Panc1 (cell line): ENCODE measurements at regions not wholly inside any gene's neighbourhood (a gene's known extent, or its start where the extent isn't known, plus 50 kb on each side); places are given as distances from the start of the nearest gene placed in this dataset.

Source experiments
- ATAC-seq: fragments of 200-7000 bp; cut with Tn5 transposase; 2 replicates; pipeline ENCODE4 v1.9.1; 2020; ENCODE audit warnings: mild to moderate bottlenecking, moderate library complexity
- BruUV-seq: library from RNA; stranded (reverse); fragments of 400-500 nt; replicated peaks from 2 replicates; lab custom pipeline; 2021; lab: Mats Ljungman, UMichigan
- CTCF ChIA-PET: fragments of 300-600 bp; sonication (Branson Sonifier 250); formaldehyde crosslinking; loops from one replicate; lab custom pipeline; 2022; ENCODE audit warnings: antibody characterized with exemption; lab: Charles Lee
- POLR2A ChIA-PET: fragments of 300-600 bp; sonication (Branson Sonifier 250); formaldehyde crosslinking; loops from one replicate; lab custom pipeline; 2022; ENCODE audit warnings: antibody characterized with exemption; lab: Charles Lee
- DNase-seq: peaks from one replicate; pipeline ENCODE4 v3.0.0-alpha.2; 2010; ENCODE audit warnings: low read depth, low spot score
- H3K27ac ChIP-seq: 2 replicates; pipeline ENCODE4 v1.5.1; 2011; ENCODE audit warnings: mild to moderate bottlenecking, low read length, inconsistent platforms
- H3K27me3 ChIP-seq: fragments of 200-500 bp; sonication (Bioruptor generic); 2 replicates; pipeline ENCODE4 v1.6.0; 2014; ENCODE audit warnings: low read length, inconsistent platforms; ENCODE audit not compliant: control insufficient read depth, insufficient read depth
- H3K36me3 ChIP-seq: fragments of 200-500 bp; sonication (Bioruptor generic); 2 replicates; pipeline ENCODE4 v1.5.1; 2014; ENCODE audit warnings: inconsistent platforms, mild to moderate bottlenecking, low read length, moderate library complexity; ENCODE audit not compliant: control insufficient read depth, insufficient read depth
- H3K4me1 ChIP-seq: 2 replicates; pipeline ENCODE4 v1.5.1; 2011; ENCODE audit warnings: inconsistent platforms, mild to moderate bottlenecking, low read length, moderate library complexity; ENCODE audit not compliant: control insufficient read depth, insufficient read depth
- H3K4me3 ChIP-seq, 2 experiments: 2 replicates each; pipeline ENCODE4 v1.5.1; 2011 to 2012; ENCODE audit warnings: low read depth in 2 of 2, low read length in 2 of 2, mild to moderate bottlenecking in 2 of 2, inconsistent platforms in 1 of 2, moderate library complexity in 1 of 2
- H3K9me3 ChIP-seq: fragments of 200-500 bp; sonication (Bioruptor generic); 2 replicates; pipeline ENCODE4 v1.5.1; 2014; ENCODE audit warnings: low read depth, mild to moderate bottlenecking, inconsistent platforms, low read length, moderate library complexity; ENCODE audit not compliant: control insufficient read depth, insufficient read depth
- POLR2AphosphoS5 ChIP-seq: IDR thresholded peaks from 2 replicates; pipeline ENCODE4 v1.6.1; 2012; ENCODE audit warnings: mild to moderate bottlenecking, low read depth, low read length, moderate library complexity
- SIN3A ChIP-seq: IDR thresholded peaks from 2 replicates; pipeline ENCODE4 v1.6.1; 2012; ENCODE audit warnings: low read depth, mild to moderate bottlenecking, low read length, moderate library complexity, borderline replicate concordance; ENCODE audit not compliant: insufficient read depth
- TCF7L2 ChIP-seq: IDR thresholded peaks from 2 replicates; pipeline ENCODE4 v1.6.1; 2011; ENCODE audit warnings: mild to moderate bottlenecking, low read depth, low read length, inconsistent platforms
- in situ Hi-C: cut with HindIII; loops from 2 replicates; pipeline ENCODE4 v1.10.0; 2016; ENCODE audit warnings: low sequenced_read_pairs, low pct_unique_long_range_greater_than_20kb
- intact Hi-C: fragments of 100-400 bp; cut with micrococcal nuclease; formaldehyde crosslinking; loops from one replicate; pipeline ENCODE4 v1.10.0; 2022; ENCODE audit not compliant: unreplicated experiment
- TF ChIP-seq, protein P1 (sequence below), 2 experiments: IDR thresholded peaks; 2 replicates each; pipeline ENCODE4 v1.6.1; 2011 to 2012; ENCODE audit warnings: low read depth in 2 of 2, control low read depth in 1 of 2, low read length in 1 of 2, mild to moderate bottlenecking in 1 of 2, moderate library complexity in 1 of 2; ENCODE audit not compliant: insufficient read depth in 1 of 2
- TF ChIP-seq, protein P2 (sequence below): fragments of 450-650 bp; IDR thresholded peaks from 2 replicates; pipeline ENCODE4 v1.5.1; 2017; ENCODE audit warnings: mild to moderate bottlenecking

DNA sequence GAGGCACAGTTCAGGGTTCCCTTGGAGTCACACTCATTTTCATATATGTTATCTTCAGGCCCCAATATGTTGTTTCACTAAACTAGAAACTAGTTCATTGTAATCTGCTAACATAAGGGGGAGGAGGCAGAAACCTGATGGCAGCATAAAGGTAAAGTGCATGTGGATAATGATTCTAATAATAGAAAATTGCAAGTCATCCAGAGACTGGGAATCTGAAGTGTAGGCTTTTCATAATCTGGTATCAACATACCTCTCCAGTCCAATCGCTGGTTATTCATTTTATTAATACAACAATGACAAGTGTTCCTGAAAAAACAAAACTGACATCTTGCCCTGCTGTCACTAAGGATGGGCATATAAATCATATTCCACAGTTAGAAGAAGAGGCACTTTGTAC lies 326.3 kb upstream of the ZNF804A start:
- Histone ChIP-seq H3K9me3 (no peaks in the 10 kb centered on the region), H3K4me3 (no peak overlapping the region), H3K27ac (no peak overlapping the region), H3K4me1 (no peaks in the 10 kb centered on the region), H3K27me3 (no peaks in the 10 kb centered on the region), H3K36me3 (no peaks in the 10 kb centered on the region)
- in situ Hi-C loops (no loop called here), intact Hi-C loops (no loop called here)
- DNase-seq = no peak
- CTCF ChIA-PET = no interaction called here
- no peak for ATAC-seq
- POLR2A ChIA-PET = no interaction called here
- TF ChIP-seq, protein P1, sequence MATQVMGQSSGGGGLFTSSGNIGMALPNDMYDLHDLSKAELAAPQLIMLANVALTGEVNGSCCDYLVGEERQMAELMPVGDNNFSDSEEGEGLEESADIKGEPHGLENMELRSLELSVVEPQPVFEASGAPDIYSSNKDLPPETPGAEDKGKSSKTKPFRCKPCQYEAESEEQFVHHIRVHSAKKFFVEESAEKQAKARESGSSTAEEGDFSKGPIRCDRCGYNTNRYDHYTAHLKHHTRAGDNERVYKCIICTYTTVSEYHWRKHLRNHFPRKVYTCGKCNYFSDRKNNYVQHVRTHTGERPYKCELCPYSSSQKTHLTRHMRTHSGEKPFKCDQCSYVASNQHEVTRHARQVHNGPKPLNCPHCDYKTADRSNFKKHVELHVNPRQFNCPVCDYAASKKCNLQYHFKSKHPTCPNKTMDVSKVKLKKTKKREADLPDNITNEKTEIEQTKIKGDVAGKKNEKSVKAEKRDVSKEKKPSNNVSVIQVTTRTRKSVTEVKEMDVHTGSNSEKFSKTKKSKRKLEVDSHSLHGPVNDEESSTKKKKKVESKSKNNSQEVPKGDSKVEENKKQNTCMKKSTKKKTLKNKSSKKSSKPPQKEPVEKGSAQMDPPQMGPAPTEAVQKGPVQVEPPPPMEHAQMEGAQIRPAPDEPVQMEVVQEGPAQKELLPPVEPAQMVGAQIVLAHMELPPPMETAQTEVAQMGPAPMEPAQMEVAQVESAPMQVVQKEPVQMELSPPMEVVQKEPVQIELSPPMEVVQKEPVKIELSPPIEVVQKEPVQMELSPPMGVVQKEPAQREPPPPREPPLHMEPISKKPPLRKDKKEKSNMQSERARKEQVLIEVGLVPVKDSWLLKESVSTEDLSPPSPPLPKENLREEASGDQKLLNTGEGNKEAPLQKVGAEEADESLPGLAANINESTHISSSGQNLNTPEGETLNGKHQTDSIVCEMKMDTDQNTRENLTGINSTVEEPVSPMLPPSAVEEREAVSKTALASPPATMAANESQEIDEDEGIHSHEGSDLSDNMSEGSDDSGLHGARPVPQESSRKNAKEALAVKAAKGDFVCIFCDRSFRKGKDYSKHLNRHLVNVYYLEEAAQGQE (IDR thresholded peaks at IDR 0.05; ENCODE audit: insufficient read depth in 1 of 2, low read depth in 2 of 2, low read length in 1 of 2) = no peak
- no peak for TF ChIP-seq SIN3A
- TF ChIP-seq, protein P2, sequence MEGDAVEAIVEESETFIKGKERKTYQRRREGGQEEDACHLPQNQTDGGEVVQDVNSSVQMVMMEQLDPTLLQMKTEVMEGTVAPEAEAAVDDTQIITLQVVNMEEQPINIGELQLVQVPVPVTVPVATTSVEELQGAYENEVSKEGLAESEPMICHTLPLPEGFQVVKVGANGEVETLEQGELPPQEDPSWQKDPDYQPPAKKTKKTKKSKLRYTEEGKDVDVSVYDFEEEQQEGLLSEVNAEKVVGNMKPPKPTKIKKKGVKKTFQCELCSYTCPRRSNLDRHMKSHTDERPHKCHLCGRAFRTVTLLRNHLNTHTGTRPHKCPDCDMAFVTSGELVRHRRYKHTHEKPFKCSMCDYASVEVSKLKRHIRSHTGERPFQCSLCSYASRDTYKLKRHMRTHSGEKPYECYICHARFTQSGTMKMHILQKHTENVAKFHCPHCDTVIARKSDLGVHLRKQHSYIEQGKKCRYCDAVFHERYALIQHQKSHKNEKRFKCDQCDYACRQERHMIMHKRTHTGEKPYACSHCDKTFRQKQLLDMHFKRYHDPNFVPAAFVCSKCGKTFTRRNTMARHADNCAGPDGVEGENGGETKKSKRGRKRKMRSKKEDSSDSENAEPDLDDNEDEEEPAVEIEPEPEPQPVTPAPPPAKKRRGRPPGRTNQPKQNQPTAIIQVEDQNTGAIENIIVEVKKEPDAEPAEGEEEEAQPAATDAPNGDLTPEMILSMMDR = no peak
- no peak for TF ChIP-seq POLR2AphosphoS5
- no peak for TF ChIP-seq TCF7L2
- BruUV-seq = no TSS peak

DNA sequence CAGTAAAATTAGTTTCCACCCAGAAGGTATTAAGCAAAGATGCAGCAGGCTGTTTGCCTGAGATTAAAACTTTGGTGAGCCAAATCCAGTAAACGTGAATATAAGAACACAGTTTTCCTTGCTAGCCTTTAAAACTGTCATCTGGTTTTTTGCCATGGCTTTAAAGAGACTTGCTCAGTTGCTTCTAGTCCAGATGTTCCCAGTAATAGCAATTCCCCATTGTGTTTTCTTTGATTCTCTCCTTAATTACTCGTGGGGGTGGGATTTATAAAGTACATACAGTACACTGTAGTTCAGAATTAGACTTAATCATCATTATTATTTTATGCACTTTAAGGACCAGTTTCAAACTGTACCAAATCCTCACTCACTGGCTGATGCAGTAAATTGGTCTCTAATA lies 303.5 kb upstream of the ZNF804A start:
- no peak for DNase-seq
- no peak for ATAC-seq
- CTCF ChIA-PET = no interaction called here
- H3K27ac ChIP-seq = no peak overlapping the region
- no peak overlapping the region for H3K4me3 ChIP-seq
- no peaks in the 10 kb centered on the region for H3K27me3 ChIP-seq
- H3K4me1 ChIP-seq = no peaks in the 10 kb centered on the region
- POLR2A ChIA-PET = no interaction called here
- BruUV-seq = no TSS peak
- in situ Hi-C loops (no loop called here), intact Hi-C loops (no loop called here)
- H3K36me3 ChIP-seq = no peaks in the 10 kb centered on the region
- TF ChIP-seq, protein P1 (IDR thresholded peaks at IDR 0.05; ENCODE audit: insufficient read depth in 1 of 2, low read depth in 2 of 2, low read length in 1 of 2) = no peak
- TF ChIP-seq, protein P2 = no peak
- TF ChIP-seq TCF7L2 = no peak
- TF ChIP-seq SIN3A = no peak
- no peak for TF ChIP-seq POLR2AphosphoS5
- H3K9me3 ChIP-seq = no peaks in the 10 kb centered on the region
